ENCODE measurements at regions not wholly inside any gene's neighbourhood (a gene's known extent, or its start where the extent isn't known, plus 50 kb on each side); places are given as distances from the start of the nearest gene placed in this dataset.

GRCh38 chr12:63382930-63383329 is 231.9 kb upstream of the AVPR1A start:
- ChIA-PET CTCF (no interaction called here), POLR2A (ENCODE audit: low non-redundant PET) (no interaction called here)
- no peak for TF ChIP-seq EZH2 (IDR thresholded peaks at IDR 0.05; ENCODE audit: borderline replicate concordance, low read depth, low read length, poor library complexity, severe bottlenecking)
- TF ChIP-seq, protein P1, sequence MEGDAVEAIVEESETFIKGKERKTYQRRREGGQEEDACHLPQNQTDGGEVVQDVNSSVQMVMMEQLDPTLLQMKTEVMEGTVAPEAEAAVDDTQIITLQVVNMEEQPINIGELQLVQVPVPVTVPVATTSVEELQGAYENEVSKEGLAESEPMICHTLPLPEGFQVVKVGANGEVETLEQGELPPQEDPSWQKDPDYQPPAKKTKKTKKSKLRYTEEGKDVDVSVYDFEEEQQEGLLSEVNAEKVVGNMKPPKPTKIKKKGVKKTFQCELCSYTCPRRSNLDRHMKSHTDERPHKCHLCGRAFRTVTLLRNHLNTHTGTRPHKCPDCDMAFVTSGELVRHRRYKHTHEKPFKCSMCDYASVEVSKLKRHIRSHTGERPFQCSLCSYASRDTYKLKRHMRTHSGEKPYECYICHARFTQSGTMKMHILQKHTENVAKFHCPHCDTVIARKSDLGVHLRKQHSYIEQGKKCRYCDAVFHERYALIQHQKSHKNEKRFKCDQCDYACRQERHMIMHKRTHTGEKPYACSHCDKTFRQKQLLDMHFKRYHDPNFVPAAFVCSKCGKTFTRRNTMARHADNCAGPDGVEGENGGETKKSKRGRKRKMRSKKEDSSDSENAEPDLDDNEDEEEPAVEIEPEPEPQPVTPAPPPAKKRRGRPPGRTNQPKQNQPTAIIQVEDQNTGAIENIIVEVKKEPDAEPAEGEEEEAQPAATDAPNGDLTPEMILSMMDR (conservative IDR thresholded peaks at IDR 0.05; ENCODE audit: low read depth, low read length), result no peak
- no peak overlapping the region for H3K4me3 ChIP-seq (ENCODE audit: low read depth, low read length, poor library complexity, severe bottlenecking)
- H3K27me3 ChIP-seq (replicated peaks; ENCODE audit: insufficient read depth, low read depth, low read length, poor library complexity), result no peaks in the 10 kb centered on the region
- no peak overlapping the region for H3K27ac ChIP-seq (ENCODE audit: low read depth, low read length, poor library complexity, severe bottlenecking)
- no peaks in the 10 kb centered on the region for H3K36me3 ChIP-seq (ENCODE audit: insufficient read depth, low read length, poor library complexity, severe bottlenecking)
- no peaks in the 10 kb centered on the region for H3K4me1 ChIP-seq (ENCODE audit: insufficient read depth, low read length, poor library complexity, severe bottlenecking)
- no TSS peak for BruUV-seq (replicated peaks)
- peak; percentile 32 for DNase-seq (ENCODE audit: low spot score)
- H3K9me3 ChIP-seq (ENCODE audit: low read depth, low read length, poor library complexity, severe bottlenecking), result no peaks in the 10 kb centered on the region
- intact Hi-C loops (cut with micrococcal nuclease; ENCODE audit: unreplicated experiment), result no loop called here

DNA sequence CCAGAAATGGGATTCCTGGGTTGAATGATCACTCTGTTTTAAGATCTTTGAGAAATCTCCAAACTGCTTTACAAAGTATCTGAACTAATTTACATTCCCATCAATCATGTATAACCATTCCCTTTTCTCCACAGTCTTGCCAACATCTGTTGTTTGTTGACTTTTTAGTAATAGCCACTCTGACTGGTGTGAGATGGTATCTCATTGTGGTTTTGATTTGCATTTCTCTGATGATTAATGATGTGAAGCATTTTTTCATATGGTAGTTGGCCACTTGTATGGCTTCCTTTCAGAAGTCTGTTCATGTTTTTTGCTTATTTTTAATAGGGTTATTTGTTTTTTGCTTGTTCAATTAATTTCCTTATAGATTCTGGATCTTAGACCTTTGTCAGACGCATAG is 211.8 kb upstream of the AVPR1A start:
- intact Hi-C loops (cut with micrococcal nuclease; ENCODE audit: unreplicated experiment), result no loop called here
- POLR2A ChIA-PET (ENCODE audit: low non-redundant PET), result no interaction called here
- H3K9me3 ChIP-seq (ENCODE audit: low read depth, low read length, poor library complexity, severe bottlenecking), result peaks cover 5% of the 10 kb centered on the region
- H3K27me3 ChIP-seq (replicated peaks; ENCODE audit: insufficient read depth, low read depth, low read length, poor library complexity), result no peaks in the 10 kb centered on the region
- no TSS peak for BruUV-seq (replicated peaks)
- TF ChIP-seq, protein P1 (conservative IDR thresholded peaks at IDR 0.05; ENCODE audit: low read depth, low read length), result no peak
- TF ChIP-seq EZH2 (IDR thresholded peaks at IDR 0.05; ENCODE audit: borderline replicate concordance, low read depth, low read length, poor library complexity, severe bottlenecking), result no peak
- H3K27ac ChIP-seq (ENCODE audit: low read depth, low read length, poor library complexity, severe bottlenecking), result no peak overlapping the region
- no peaks in the 10 kb centered on the region for H3K36me3 ChIP-seq (ENCODE audit: insufficient read depth, low read length, poor library complexity, severe bottlenecking)
- no peaks in the 10 kb centered on the region for H3K4me1 ChIP-seq (ENCODE audit: insufficient read depth, low read length, poor library complexity, severe bottlenecking)
- no peak overlapping the region for H3K4me3 ChIP-seq (ENCODE audit: low read depth, low read length, poor library complexity, severe bottlenecking)
- CTCF ChIA-PET, result no interaction called here
- no peak for DNase-seq (ENCODE audit: low spot score)

GRCh38 chr12:63362166-63362565 is 211.2 kb upstream of the AVPR1A start:
- H3K27ac ChIP-seq (ENCODE audit: low read depth, low read length, poor library complexity, severe bottlenecking), result no peak overlapping the region
- H3K4me3 ChIP-seq (ENCODE audit: low read depth, low read length, poor library complexity, severe bottlenecking), result no peak overlapping the region
- BruUV-seq (replicated peaks), result no TSS peak
- no peaks in the 10 kb centered on the region for H3K27me3 ChIP-seq (replicated peaks; ENCODE audit: insufficient read depth, low read depth, low read length, poor library complexity)
- ChIA-PET POLR2A (ENCODE audit: low non-redundant PET) (no interaction called here), CTCF (no interaction called here)
- no peak for TF ChIP-seq EZH2 (IDR thresholded peaks at IDR 0.05; ENCODE audit: borderline replicate concordance, low read depth, low read length, poor library complexity, severe bottlenecking)
- TF ChIP-seq, protein P1 (conservative IDR thresholded peaks at IDR 0.05; ENCODE audit: low read depth, low read length), result no peak
- no peaks in the 10 kb centered on the region for H3K4me1 ChIP-seq (ENCODE audit: insufficient read depth, low read length, poor library complexity, severe bottlenecking)
- no peaks in the 10 kb centered on the region for H3K36me3 ChIP-seq (ENCODE audit: insufficient read depth, low read length, poor library complexity, severe bottlenecking)
- no peak for DNase-seq (ENCODE audit: low spot score)
- peaks cover 3% of the 10 kb centered on the region for H3K9me3 ChIP-seq (ENCODE audit: low read depth, low read length, poor library complexity, severe bottlenecking)
- intact Hi-C loops (cut with micrococcal nuclease; ENCODE audit: unreplicated experiment), result no loop called here

All from A673 (cell line).